ENCODE measurements at regions not wholly inside any gene's neighbourhood (a gene's known extent, or its start where the extent isn't known, plus 50 kb on each side); places are given as distances from the start of the nearest gene placed in this dataset.

DNA sequence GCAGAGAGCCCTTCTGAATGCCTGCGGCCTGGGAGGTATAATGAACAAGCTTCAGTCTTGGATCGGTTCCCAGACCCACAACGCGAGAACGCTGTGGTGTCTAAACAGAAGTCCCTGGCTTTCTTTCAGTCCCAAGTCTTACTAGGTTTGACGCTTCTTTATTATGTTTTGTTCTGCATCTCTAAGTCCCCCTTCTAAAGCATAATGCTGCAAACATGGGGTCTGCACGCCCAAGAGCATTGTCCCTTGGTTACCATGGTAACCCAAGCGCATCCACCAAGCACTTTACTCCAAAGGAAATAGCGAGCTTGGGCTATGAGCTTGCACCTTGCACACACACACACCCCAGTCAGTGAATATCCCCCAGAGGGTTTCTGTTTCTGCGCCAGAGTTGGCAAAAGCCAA lies 193.7 kb downstream of the INO80D start:
- no peak for DNase-seq (ENCODE audit: low read depth, low spot score)

More for the DNA sequence above, 193.7 kb downstream of the INO80D start:
- no TSS peak for BruUV-seq (replicated peaks)
- Histone ChIP-seq H4K20me1 (ENCODE audit: insufficient read depth) (no peaks in the 10 kb centered on the region), H3K27me3 (ENCODE audit: insufficient read depth, low read length) (no peaks in the 10 kb centered on the region), H3K4me1 (ENCODE audit: control insufficient read depth in 1 of 2, insufficient read depth in 2 of 2, low read length in 2 of 2) (no peaks in the 10 kb centered on the region), H3K79me2 (ENCODE audit: insufficient read depth, low read length) (no peaks in the 10 kb centered on the region), H3K9me2 (ENCODE audit: insufficient read depth) (no peaks in the 10 kb centered on the region), H3K9ac (ENCODE audit: low read length) (no peak overlapping the region), H2AFZ (ENCODE audit: low read depth, low read length, poor library complexity, severe bottlenecking) (no peak overlapping the region), H3K36me3 (ENCODE audit: control insufficient read depth in 1 of 2, insufficient read depth in 2 of 2, low read length in 2 of 2) (no peaks in the 10 kb centered on the region), H3K27ac (ENCODE audit: low read depth, low read length) (no peak overlapping the region), H3K4me2 (ENCODE audit: low read length) (no peak overlapping the region), H3K9me3 (ENCODE audit: control insufficient read depth in 1 of 2, insufficient read depth in 1 of 2, low read depth in 1 of 2, low read length in 2 of 2) (no peaks in the 10 kb centered on the region), H3K4me3 (replicated peaks in 1 of 2; ENCODE audit: low read depth in 1 of 2, low read length in 2 of 2) (no peak overlapping the region)
- ATAC-seq: no peak
- intact Hi-C loops (cut with micrococcal nuclease): no loop called here
- ChIA-PET RAD21 (ENCODE audit: low non-redundant PET in 1 of 2, low total read pairs in 2 of 2, uncharacterized antibody in 2 of 2, unreplicated experiment in 2 of 2) (no interaction called here), POLR2A (no interaction called here), CTCF (no interaction called here)
- TF ChIP-seq POLR2AphosphoS5 (IDR thresholded peaks at IDR 0.05; ENCODE audit: low read depth, low read length): no peak
- no peak for TF ChIP-seq POLR2A (IDR thresholded peaks at IDR 0.05; ENCODE audit: borderline replicate concordance, extremely low read depth, insufficient read depth, insufficient read length)
- no peak for TF ChIP-seq CBX3 (IDR thresholded peaks at IDR 0.05; ENCODE audit: low read depth)
- TF ChIP-seq SP1 (IDR thresholded peaks at IDR 0.05; ENCODE audit: low read depth): no peak
- no peak for TF ChIP-seq TCF7L2 (IDR thresholded peaks at IDR 0.05; ENCODE audit: borderline replicate concordance, extremely low read depth, insufficient read depth, insufficient read length)
- no peak for TF ChIP-seq CEBPB (IDR thresholded peaks at IDR 0.05; ENCODE audit: low read depth)
- TF ChIP-seq JUND (IDR thresholded peaks at IDR 0.05): no peak
- TF ChIP-seq EZH2 (IDR thresholded peaks at IDR 0.05): no peak
- no peak for TF ChIP-seq EZH2phosphoT487 (IDR thresholded peaks at IDR 0.05; ENCODE audit: borderline replicate concordance)
- no peak for TF ChIP-seq SIN3A (IDR thresholded peaks at IDR 0.05; ENCODE audit: low read depth)
- TF ChIP-seq ELF1 (IDR thresholded peaks at IDR 0.05; ENCODE audit: borderline replicate concordance, low read depth): no peak
- TF ChIP-seq, protein P1, sequence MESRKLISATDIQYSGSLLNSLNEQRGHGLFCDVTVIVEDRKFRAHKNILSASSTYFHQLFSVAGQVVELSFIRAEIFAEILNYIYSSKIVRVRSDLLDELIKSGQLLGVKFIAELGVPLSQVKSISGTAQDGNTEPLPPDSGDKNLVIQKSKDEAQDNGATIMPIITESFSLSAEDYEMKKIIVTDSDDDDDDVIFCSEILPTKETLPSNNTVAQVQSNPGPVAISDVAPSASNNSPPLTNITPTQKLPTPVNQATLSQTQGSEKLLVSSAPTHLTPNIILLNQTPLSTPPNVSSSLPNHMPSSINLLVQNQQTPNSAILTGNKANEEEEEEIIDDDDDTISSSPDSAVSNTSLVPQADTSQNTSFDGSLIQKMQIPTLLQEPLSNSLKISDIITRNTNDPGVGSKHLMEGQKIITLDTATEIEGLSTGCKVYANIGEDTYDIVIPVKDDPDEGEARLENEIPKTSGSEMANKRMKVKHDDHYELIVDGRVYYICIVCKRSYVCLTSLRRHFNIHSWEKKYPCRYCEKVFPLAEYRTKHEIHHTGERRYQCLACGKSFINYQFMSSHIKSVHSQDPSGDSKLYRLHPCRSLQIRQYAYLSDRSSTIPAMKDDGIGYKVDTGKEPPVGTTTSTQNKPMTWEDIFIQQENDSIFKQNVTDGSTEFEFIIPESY (IDR thresholded peaks at IDR 0.05; ENCODE audit: extremely low read depth, insufficient replicate concordance, low read length): no peak
- no peak for TF ChIP-seq ZNF274 (IDR thresholded peaks at IDR 0.05; ENCODE audit: low read depth, low read length)
- TF ChIP-seq, protein P2, sequence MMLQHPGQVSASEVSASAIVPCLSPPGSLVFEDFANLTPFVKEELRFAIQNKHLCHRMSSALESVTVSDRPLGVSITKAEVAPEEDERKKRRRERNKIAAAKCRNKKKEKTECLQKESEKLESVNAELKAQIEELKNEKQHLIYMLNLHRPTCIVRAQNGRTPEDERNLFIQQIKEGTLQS (IDR thresholded peaks at IDR 0.05): no peak
- TF ChIP-seq FOSL1 (IDR thresholded peaks at IDR 0.05; ENCODE audit: low read depth): no peak
- TF ChIP-seq YY1 (IDR thresholded peaks at IDR 0.05; ENCODE audit: extremely low read depth, insufficient replicate concordance, low read depth, low read length): no peak
- TF ChIP-seq, protein P3, sequence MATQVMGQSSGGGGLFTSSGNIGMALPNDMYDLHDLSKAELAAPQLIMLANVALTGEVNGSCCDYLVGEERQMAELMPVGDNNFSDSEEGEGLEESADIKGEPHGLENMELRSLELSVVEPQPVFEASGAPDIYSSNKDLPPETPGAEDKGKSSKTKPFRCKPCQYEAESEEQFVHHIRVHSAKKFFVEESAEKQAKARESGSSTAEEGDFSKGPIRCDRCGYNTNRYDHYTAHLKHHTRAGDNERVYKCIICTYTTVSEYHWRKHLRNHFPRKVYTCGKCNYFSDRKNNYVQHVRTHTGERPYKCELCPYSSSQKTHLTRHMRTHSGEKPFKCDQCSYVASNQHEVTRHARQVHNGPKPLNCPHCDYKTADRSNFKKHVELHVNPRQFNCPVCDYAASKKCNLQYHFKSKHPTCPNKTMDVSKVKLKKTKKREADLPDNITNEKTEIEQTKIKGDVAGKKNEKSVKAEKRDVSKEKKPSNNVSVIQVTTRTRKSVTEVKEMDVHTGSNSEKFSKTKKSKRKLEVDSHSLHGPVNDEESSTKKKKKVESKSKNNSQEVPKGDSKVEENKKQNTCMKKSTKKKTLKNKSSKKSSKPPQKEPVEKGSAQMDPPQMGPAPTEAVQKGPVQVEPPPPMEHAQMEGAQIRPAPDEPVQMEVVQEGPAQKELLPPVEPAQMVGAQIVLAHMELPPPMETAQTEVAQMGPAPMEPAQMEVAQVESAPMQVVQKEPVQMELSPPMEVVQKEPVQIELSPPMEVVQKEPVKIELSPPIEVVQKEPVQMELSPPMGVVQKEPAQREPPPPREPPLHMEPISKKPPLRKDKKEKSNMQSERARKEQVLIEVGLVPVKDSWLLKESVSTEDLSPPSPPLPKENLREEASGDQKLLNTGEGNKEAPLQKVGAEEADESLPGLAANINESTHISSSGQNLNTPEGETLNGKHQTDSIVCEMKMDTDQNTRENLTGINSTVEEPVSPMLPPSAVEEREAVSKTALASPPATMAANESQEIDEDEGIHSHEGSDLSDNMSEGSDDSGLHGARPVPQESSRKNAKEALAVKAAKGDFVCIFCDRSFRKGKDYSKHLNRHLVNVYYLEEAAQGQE (IDR thresholded peaks at IDR 0.05; ENCODE audit: low read depth): no peak
- TF ChIP-seq, protein P4, sequence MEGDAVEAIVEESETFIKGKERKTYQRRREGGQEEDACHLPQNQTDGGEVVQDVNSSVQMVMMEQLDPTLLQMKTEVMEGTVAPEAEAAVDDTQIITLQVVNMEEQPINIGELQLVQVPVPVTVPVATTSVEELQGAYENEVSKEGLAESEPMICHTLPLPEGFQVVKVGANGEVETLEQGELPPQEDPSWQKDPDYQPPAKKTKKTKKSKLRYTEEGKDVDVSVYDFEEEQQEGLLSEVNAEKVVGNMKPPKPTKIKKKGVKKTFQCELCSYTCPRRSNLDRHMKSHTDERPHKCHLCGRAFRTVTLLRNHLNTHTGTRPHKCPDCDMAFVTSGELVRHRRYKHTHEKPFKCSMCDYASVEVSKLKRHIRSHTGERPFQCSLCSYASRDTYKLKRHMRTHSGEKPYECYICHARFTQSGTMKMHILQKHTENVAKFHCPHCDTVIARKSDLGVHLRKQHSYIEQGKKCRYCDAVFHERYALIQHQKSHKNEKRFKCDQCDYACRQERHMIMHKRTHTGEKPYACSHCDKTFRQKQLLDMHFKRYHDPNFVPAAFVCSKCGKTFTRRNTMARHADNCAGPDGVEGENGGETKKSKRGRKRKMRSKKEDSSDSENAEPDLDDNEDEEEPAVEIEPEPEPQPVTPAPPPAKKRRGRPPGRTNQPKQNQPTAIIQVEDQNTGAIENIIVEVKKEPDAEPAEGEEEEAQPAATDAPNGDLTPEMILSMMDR (IDR thresholded peaks at IDR 0.05 in 2 of 3, conservative IDR thresholded peaks at IDR 0.05 in 1 of 3; ENCODE audit: borderline replicate concordance in 1 of 3, insufficient read depth in 1 of 3, low read depth in 2 of 3, low read length in 2 of 3): no peak

Data from HCT116 (cell line).